ENCODE measurements at regions not wholly inside any gene's neighbourhood (a gene's known extent, or its start where the extent isn't known, plus 50 kb on each side); places are given as distances from the start of the nearest gene placed in this dataset.
A peak's percentile ranks its signal among the peaks of the same experiment; 100 is the strongest.
"Not testable (repeated sequence)": the region's sequence is repeated elsewhere in the genome, so short reads cannot be mapped to it uniquely, and the experiment has no call there.

GRCh38 chr2:12918138-12918834, 201.6 kb downstream of the TRIB2 start:
- no peak for DNase-seq (ENCODE audit: insufficient read length, low spot score)
- TF ChIP-seq POLR2A (IDR thresholded peaks at IDR 0.05; ENCODE audit: low read depth, low read length): no peak
- no peak for FAIRE-seq

- no peak for TF ChIP-seq POLR2A (IDR thresholded peaks at IDR 0.05; ENCODE audit: low read depth, low read length)
- FAIRE-seq: no peak
- no peak for DNase-seq (ENCODE audit: insufficient read length, low spot score)
Measured at GRCh38 chr2:12918835-12919445, 202.2 kb downstream of the TRIB2 start.

- FAIRE-seq (no peak), DNase-seq (ENCODE audit: insufficient read length, low spot score) (no peak)
- no peak for TF ChIP-seq POLR2A (IDR thresholded peaks at IDR 0.05; ENCODE audit: low read depth, low read length)
Measured at GRCh38 chr2:12921321-12921720, 204.6 kb downstream of the TRIB2 start.

- TF ChIP-seq POLR2A (IDR thresholded peaks at IDR 0.05; ENCODE audit: low read depth, low read length): no peak
- no peak for FAIRE-seq
Measured at GRCh38 chr2:12923907-12924610, 207.3 kb downstream of the TRIB2 start.

GRCh38 chr2:12926641-12927040, 209.9 kb downstream of the TRIB2 start:
- not testable (repeated sequence) for DNase-seq (ENCODE audit: insufficient read length, low spot score); FAIRE-seq

More at GRCh38 chr2:12923907-12924610, 207.3 kb downstream of the TRIB2 start:
- peak; percentile 33 for DNase-seq (ENCODE audit: insufficient read length, low spot score)

GRCh38 chr2:12928197-12928774, 211.6 kb downstream of the TRIB2 start:
- TF ChIP-seq POLR2A (IDR thresholded peaks at IDR 0.05; ENCODE audit: low read depth, low read length): no peak
- DNase-seq (ENCODE audit: insufficient read length, low spot score): peak; percentile 28
- FAIRE-seq: peak; percentile 84

- FAIRE-seq: no peak
- DNase-seq (ENCODE audit: insufficient read length, low spot score): no peak
- TF ChIP-seq POLR2A (IDR thresholded peaks at IDR 0.05; ENCODE audit: low read depth, low read length): no peak
Measured at GRCh38 chr2:12928775-12929401, 212.2 kb downstream of the TRIB2 start.

- no peak for FAIRE-seq
- DNase-seq (ENCODE audit: insufficient read length, low spot score): no peak
- TF ChIP-seq POLR2A (IDR thresholded peaks at IDR 0.05; ENCODE audit: low read depth, low read length): no peak
Measured at GRCh38 chr2:12929758-12930157, 213.0 kb downstream of the TRIB2 start.

- no peak for FAIRE-seq
- TF ChIP-seq POLR2A (IDR thresholded peaks at IDR 0.05; ENCODE audit: low read depth, low read length): no peak
Measured at GRCh38 chr2:12930391-12930790, 213.7 kb downstream of the TRIB2 start.

GRCh38 chr2:12931186-12931844, 214.6 kb downstream of the TRIB2 start:
- peak; percentile 92 for FAIRE-seq
- TF ChIP-seq POLR2A (IDR thresholded peaks at IDR 0.05; ENCODE audit: low read depth, low read length): no peak
- DNase-seq (ENCODE audit: insufficient read length, low spot score): peak; percentile 35

More at GRCh38 chr2:12930391-12930790, 213.7 kb downstream of the TRIB2 start:
- DNase-seq (ENCODE audit: insufficient read length, low spot score): no peak

GRCh38 chr2:12932192-12932591, 215.5 kb downstream of the TRIB2 start:
- no peak for TF ChIP-seq POLR2A (IDR thresholded peaks at IDR 0.05; ENCODE audit: low read depth, low read length)
- DNase-seq (ENCODE audit: insufficient read length, low spot score): no peak
- FAIRE-seq: no peak

- FAIRE-seq: peak; percentile 61
- no peak for TF ChIP-seq POLR2A (IDR thresholded peaks at IDR 0.05; ENCODE audit: low read depth, low read length)
- DNase-seq (ENCODE audit: insufficient read length, low spot score): no peak
Measured at GRCh38 chr2:12934146-12934756, 217.5 kb downstream of the TRIB2 start.

GRCh38 chr2:12935222-12935621, 218.5 kb downstream of the TRIB2 start:
- TF ChIP-seq POLR2A (IDR thresholded peaks at IDR 0.05; ENCODE audit: low read depth, low read length): no peak
- DNase-seq (ENCODE audit: insufficient read length, low spot score) (no peak), FAIRE-seq (no peak)
